ENCODE measurements at regions not wholly inside any gene's neighbourhood (a gene's known extent, or its start where the extent isn't known, plus 50 kb on each side); places are given as distances from the start of the nearest gene placed in this dataset.

GRCh38 chr6:169313347-169314010 is 59.8 kb upstream of the THBS2 start:
- Histone ChIP-seq H3K27ac (ENCODE audit: low read depth, low read length) (no peak overlapping the region), H3K4me3 (ENCODE audit: low read depth, low read length) (no peak overlapping the region), H3K27me3 (ENCODE audit: control insufficient read depth, insufficient read depth, low read length) (no peaks in the 10 kb centered on the region), H3K9me3 (ENCODE audit: control insufficient read depth, insufficient read depth, low read length) (no peaks in the 10 kb centered on the region), H3K4me1 (ENCODE audit: control insufficient read depth, insufficient read depth, low read length) (no peaks in the 10 kb centered on the region), H3K36me3 (ENCODE audit: control insufficient read depth, insufficient read depth, low read length) (no peaks in the 10 kb centered on the region)
- DNase-seq (ENCODE audit: low read depth in 4 of 6, low spot score in 6 of 6) = no peak
- WGBS (ENCODE audit: insufficient coverage) = 99% methylated on average over 19 of the region's 22 CpGs

DNA sequence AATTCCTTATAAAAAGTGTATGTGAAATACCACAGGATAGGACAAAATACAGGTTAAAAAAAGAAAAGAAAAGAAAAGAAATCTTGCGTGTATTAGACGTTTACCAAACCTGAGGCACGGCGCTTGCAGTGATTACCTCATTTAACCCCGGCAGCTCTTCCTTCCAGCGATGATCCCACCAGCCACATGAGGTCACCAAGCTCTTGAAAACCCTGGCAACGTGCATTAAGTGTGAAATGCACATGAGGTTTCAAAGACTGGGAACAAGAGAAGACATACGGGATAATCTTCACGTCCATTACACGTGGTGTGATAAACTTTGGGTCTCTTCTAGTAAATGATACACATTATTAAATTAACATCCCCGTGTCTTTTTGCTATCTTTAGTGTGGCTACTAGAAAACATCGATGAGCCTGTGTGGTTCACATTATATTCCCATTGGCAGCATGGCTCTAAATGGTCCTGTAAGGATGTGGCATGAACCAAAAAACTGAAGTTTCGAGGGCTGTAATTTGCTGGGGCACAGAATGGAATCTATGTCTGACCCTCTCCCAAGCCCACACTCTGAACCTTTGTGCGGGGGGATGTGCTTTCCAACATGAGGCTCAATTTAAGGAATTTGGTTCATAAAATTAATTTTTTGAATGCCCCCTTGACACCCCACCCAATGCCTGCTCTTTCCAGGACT is 59.2 kb upstream of the THBS2 start:
- no peak overlapping the region for H3K4me3 ChIP-seq (ENCODE audit: low read depth, low read length)
- H3K9me3 ChIP-seq (ENCODE audit: control insufficient read depth, insufficient read depth, low read length) = no peaks in the 10 kb centered on the region
- no peaks in the 10 kb centered on the region for H3K27me3 ChIP-seq (ENCODE audit: control insufficient read depth, insufficient read depth, low read length)
- 76% methylated on average over 6 of the region's 14 CpGs for WGBS (ENCODE audit: insufficient coverage)
- no peak for DNase-seq (ENCODE audit: low read depth in 4 of 6, low spot score in 6 of 6)
- H3K4me1 ChIP-seq (ENCODE audit: control insufficient read depth, insufficient read depth, low read length) = no peaks in the 10 kb centered on the region
- no peaks in the 10 kb centered on the region for H3K36me3 ChIP-seq (ENCODE audit: control insufficient read depth, insufficient read depth, low read length)
- no peak overlapping the region for H3K27ac ChIP-seq (ENCODE audit: low read depth, low read length)

DNA sequence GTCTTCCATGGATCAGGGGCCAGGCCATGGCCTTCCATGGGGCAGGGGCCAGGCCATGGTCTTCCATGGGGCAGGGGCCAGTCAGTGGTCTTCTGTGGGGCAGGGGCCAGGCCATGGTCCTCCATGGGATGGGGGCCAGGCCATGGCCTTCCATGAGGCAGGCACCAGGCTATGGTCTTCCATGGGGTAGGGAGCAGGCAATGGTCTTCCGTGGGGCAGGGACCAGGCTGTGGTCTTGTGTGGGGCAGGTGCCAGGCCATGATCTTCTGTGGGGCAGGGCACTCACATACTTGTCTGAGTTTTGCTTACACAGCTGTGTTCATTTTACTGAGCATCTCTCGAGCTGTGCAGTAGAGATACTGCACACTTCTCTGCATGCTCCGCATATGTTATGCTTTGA is 57.3 kb upstream of the THBS2 start:
- H3K9me3 ChIP-seq (ENCODE audit: control insufficient read depth, insufficient read depth, low read length) = no peaks in the 10 kb centered on the region
- 90% methylated on average over 1 of the region's 3 CpGs for WGBS (ENCODE audit: insufficient coverage)

More for the DNA sequence above, 57.3 kb upstream of the THBS2 start:
- no peaks in the 10 kb centered on the region for H3K36me3 ChIP-seq (ENCODE audit: control insufficient read depth, insufficient read depth, low read length)
- no peak overlapping the region for H3K4me3 ChIP-seq (ENCODE audit: low read depth, low read length)
- H3K4me1 ChIP-seq (ENCODE audit: control insufficient read depth, insufficient read depth, low read length) = no peaks in the 10 kb centered on the region
- no peak overlapping the region for H3K27ac ChIP-seq (ENCODE audit: low read depth, low read length)
- H3K27me3 ChIP-seq (ENCODE audit: control insufficient read depth, insufficient read depth, low read length) = no peaks in the 10 kb centered on the region
- no peak for DNase-seq (ENCODE audit: low read depth in 4 of 6, low spot score in 6 of 6)
